ENCODE measurements at regions not wholly inside any gene's neighbourhood (a gene's known extent, or its start where the extent isn't known, plus 50 kb on each side); places are given as distances from the start of the nearest gene placed in this dataset.

- H3K18ac ChIP-seq (ENCODE audit: low read depth, low read length): peak overlapping the region; percentile 96; the same call in 1 of the 2 replicates
- no peak overlapping the region for H3K4me3 ChIP-seq (ENCODE audit: insufficient read depth, low read depth, low read length)
- intact Hi-C loops (cut with micrococcal nuclease) (loop anchor here (2.0 to 5.0 kb wide), 2 partner anchors 78 to 110 kb away; partner anchors contain the start of gene CCN2), dilution Hi-C loops (cut with HindIII; ENCODE audit: low sequenced_read_pairs, unreplicated experiment) (no loop called here), in situ Hi-C loops (cut with MboI; ENCODE audit: low sequenced_read_pairs) (no loop called here)
- no peak overlapping the region for H2AK5ac ChIP-seq (ENCODE audit: low read depth, low read length)
- DNase-seq: peak; percentile 97
- BruUV-seq (replicated peaks): no TSS peak
- no peak overlapping the region for H2AK9ac ChIP-seq (replicated peaks; ENCODE audit: low read depth, low read length, poor library complexity)
- CTCF ChIA-PET: interaction anchor here (0.5 to 1.1 kb wide), 4 partner anchors 71 to 136 kb away, joined by 3 to 6 read pairs (median 4); no protein-coding TSS in a partner anchor
- H4K91ac ChIP-seq (ENCODE audit: insufficient read depth, low read depth, low read length): peak overlapping the region; percentile 84; the same call in 1 of the 2 replicates
- H3K36me3 ChIP-seq (ENCODE audit: control insufficient read depth, insufficient read depth, low read length): no peaks in the 10 kb centered on the region
- no peaks in the 10 kb centered on the region for H3K27me3 ChIP-seq (ENCODE audit: control insufficient read depth, insufficient read depth, low read length)
- peak overlapping the region; percentile 71 for H2BK15ac ChIP-seq (ENCODE audit: low read depth, low read length)
- H3K9ac ChIP-seq (ENCODE audit: low read depth, low read length): peak overlapping the region; percentile 13; the same call in 1 of the 2 replicates
- H3K27ac ChIP-seq (ENCODE audit: insufficient read depth, low read length): peak overlapping the region; percentile 87; the same call in 1 of the 2 replicates
- peak overlapping the region; percentile 89; the same call in 1 of the 2 replicates for H3K23ac ChIP-seq (ENCODE audit: low read depth, low read length)
- H3K4me1 ChIP-seq (ENCODE audit: control insufficient read depth, insufficient read depth, low read length): peaks cover 16% of the 10 kb centered on the region
- peak overlapping the region; percentile 69; the same call in 1 of the 2 replicates for H3K56ac ChIP-seq (ENCODE audit: extremely low read depth, insufficient read depth, low read length)
- WGBS, 2 experiments (ENCODE audit: extremely low coverage in 2 of 2, insufficient read length in 1 of 2): no CpG with 5 or more reads among the region's 4 CpGs
- H2BK5ac ChIP-seq (ENCODE audit: low read depth, low read length, poor library complexity, severe bottlenecking): peak overlapping the region; percentile 98
- peak overlapping the region; percentile 79 to 90; a peak in 3 of 4 replicates for H4K8ac ChIP-seq (ENCODE audit: low read depth in 2 of 2, low read length in 2 of 2)
- H2BK20ac ChIP-seq (ENCODE audit: low read depth, low read length): peak overlapping the region; percentile 99
- H3K9me1 ChIP-seq (ENCODE audit: insufficient read depth, low read length): peaks cover 3% of the 10 kb centered on the region; the same call in 1 of the 2 replicates
- H3K79me1 ChIP-seq (ENCODE audit: low read depth in 1 of 2, low read length in 2 of 2): peaks cover 0 to 9% of the 10 kb centered on the region in 2 experiments; a peak in 1 of 4 replicates
- peak overlapping the region; percentile 72; the same call in 1 of the 2 replicates for H4K5ac ChIP-seq (ENCODE audit: low read depth, low read length)
- peak overlapping the region; percentile 88; the same call in 1 of the 2 replicates for H3K4ac ChIP-seq (ENCODE audit: low read depth, low read length)
- POLR2A ChIA-PET (ENCODE audit: unreplicated experiment): interaction anchor here (0.9 to 1.1 kb wide), 2 partner anchors 25 to 109 kb away, joined by 4 to 7 read pairs; partner anchors contain the start of gene CCN2
- H3K4me2 ChIP-seq (ENCODE audit: low read depth, low read length): peak overlapping the region; percentile 35; the same call in 1 of the 2 replicates
- H3K14ac ChIP-seq (replicated peaks; ENCODE audit: low read depth, low read length): peak overlapping the region; percentile 89; the same call in 1 of the 2 replicates
- peak; percentile 73 for ATAC-seq (ENCODE audit: low read depth)
- no peaks in the 10 kb centered on the region for H3K9me3 ChIP-seq (ENCODE audit: control insufficient read depth, insufficient read depth, low read length)
- H2AFZ ChIP-seq (replicated peaks; ENCODE audit: low read length, poor library complexity): no peak overlapping the region
- H2BK120ac ChIP-seq (ENCODE audit: low read depth, low read length): peak overlapping the region; percentile 98
- H4K20me1 ChIP-seq (ENCODE audit: insufficient read depth, low read length): no peaks in the 10 kb centered on the region
- TF ChIP-seq RCOR1 (IDR thresholded peaks at IDR 0.05; ENCODE audit: insufficient replicate concordance, low read length): no peak
- TF ChIP-seq RAD21 (IDR thresholded peaks at IDR 0.05; ENCODE audit: low read length): peak; percentile 7; the same call in 1 of the 2 replicates
- no peak for TF ChIP-seq CHD1 (IDR thresholded peaks at IDR 0.05; ENCODE audit: low read depth, low read length)
- TF ChIP-seq FOS (IDR thresholded peaks at IDR 0.05; ENCODE audit: low read depth, low read length): peak; percentile 78
- no peak for TF ChIP-seq CEBPB (IDR thresholded peaks at IDR 0.05; ENCODE audit: low read depth, low read length)
- no peak for TF ChIP-seq MAZ (IDR thresholded peaks at IDR 0.05; ENCODE audit: borderline replicate concordance, low read depth, low read length)
- peak; percentile 50; the same call in 1 of the 2 replicates for TF ChIP-seq BHLHE40 (IDR thresholded peaks at IDR 0.05; ENCODE audit: low read depth, low read length)
- no peak for TF ChIP-seq NFE2L2 (IDR thresholded peaks at IDR 0.05; ENCODE audit: low read depth, low read length)
- no peak for TF ChIP-seq ELK1 (IDR thresholded peaks at IDR 0.05; ENCODE audit: borderline replicate concordance, low read depth, low read length)
- TF ChIP-seq USF2 (IDR thresholded peaks at IDR 0.05; ENCODE audit: low read depth, low read length): peak; percentile 48
- TF ChIP-seq MXI1 (IDR thresholded peaks at IDR 0.05; ENCODE audit: borderline replicate concordance, low read depth, low read length): no peak
- no peak for TF ChIP-seq RFX5 (IDR thresholded peaks at IDR 0.05; ENCODE audit: low read depth, low read length)
- no peak for TF ChIP-seq MAFK (IDR thresholded peaks at IDR 0.05; ENCODE audit: low read depth, low read length)
- no peak for TF ChIP-seq CTCF (conservative IDR thresholded peaks at IDR 0.05; ENCODE audit: low read depth, low read length)
Measured at GRCh38 chr6:132060591-132060990, 109.4 kb upstream of the CCN2 start.

Data from IMR-90 (cell line).